ENCODE measurements at regions not wholly inside any gene's neighbourhood (a gene's known extent, or its start where the extent isn't known, plus 50 kb on each side); places are given as distances from the start of the nearest gene placed in this dataset.

GRCh38 chr9:7316166-7316795 lies 483.3 kb downstream of the DMAC1 start:
- TF ChIP-seq, protein P1, sequence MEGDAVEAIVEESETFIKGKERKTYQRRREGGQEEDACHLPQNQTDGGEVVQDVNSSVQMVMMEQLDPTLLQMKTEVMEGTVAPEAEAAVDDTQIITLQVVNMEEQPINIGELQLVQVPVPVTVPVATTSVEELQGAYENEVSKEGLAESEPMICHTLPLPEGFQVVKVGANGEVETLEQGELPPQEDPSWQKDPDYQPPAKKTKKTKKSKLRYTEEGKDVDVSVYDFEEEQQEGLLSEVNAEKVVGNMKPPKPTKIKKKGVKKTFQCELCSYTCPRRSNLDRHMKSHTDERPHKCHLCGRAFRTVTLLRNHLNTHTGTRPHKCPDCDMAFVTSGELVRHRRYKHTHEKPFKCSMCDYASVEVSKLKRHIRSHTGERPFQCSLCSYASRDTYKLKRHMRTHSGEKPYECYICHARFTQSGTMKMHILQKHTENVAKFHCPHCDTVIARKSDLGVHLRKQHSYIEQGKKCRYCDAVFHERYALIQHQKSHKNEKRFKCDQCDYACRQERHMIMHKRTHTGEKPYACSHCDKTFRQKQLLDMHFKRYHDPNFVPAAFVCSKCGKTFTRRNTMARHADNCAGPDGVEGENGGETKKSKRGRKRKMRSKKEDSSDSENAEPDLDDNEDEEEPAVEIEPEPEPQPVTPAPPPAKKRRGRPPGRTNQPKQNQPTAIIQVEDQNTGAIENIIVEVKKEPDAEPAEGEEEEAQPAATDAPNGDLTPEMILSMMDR (IDR thresholded peaks at IDR 0.05; ENCODE audit: insufficient read depth, low read depth, low read length) = no peak
- no peak for TF ChIP-seq EZH2 (IDR thresholded peaks at IDR 0.05; ENCODE audit: insufficient read depth, low read length)

Data from astrocyte (in vitro differentiated cells and primary cell).